HEK293 (cell line): ENCODE measurements at regions not wholly inside any gene's neighbourhood (a gene's known extent, or its start where the extent isn't known, plus 50 kb on each side); places are given as distances from the start of the nearest gene placed in this dataset.

Source experiments
- CTCF ChIP-seq: fragments of 450-650 bp; formaldehyde crosslinking; IDR thresholded peaks from 2 replicates; pipeline ENCODE4 v1.5.1; 2016; ENCODE audit warnings: missing biosample characterization, missing genetic modification characterization
- PRDM10 ChIP-seq: fragments of 450-650 bp; formaldehyde crosslinking; IDR thresholded peaks from 2 replicates; pipeline ENCODE4 v1.5.1; 2016; ENCODE audit warnings: missing biosample characterization, missing genetic modification characterization
- TRIM28 ChIP-seq: IDR thresholded peaks from 2 replicates; pipeline ENCODE4 v1.6.1; 2011; ENCODE audit warnings: low read length, control low read depth, borderline replicate concordance
- ZNF274 ChIP-seq, 2 experiments: fragments of 200-500 bp in 1 of 2; fragments of 450-650 bp in 1 of 2; sonication (Bioruptor generic) in 1 of 2; formaldehyde crosslinking in 1 of 2; IDR thresholded peaks; 2 replicates each; pipeline versions ENCODE4 v1.5.1 to v1.6.1; 2014 to 2016; ENCODE audit warnings: borderline replicate concordance in 1 of 2, inconsistent platforms in 1 of 2, low read length in 1 of 2, missing biosample characterization in 1 of 2, missing genetic modification characterization in 1 of 2
- ZNF311 ChIP-seq: fragments of 450-650 bp; formaldehyde crosslinking; IDR thresholded peaks from 2 replicates; pipeline ENCODE4 v1.5.1; 2017; ENCODE audit warnings: missing biosample characterization, missing genetic modification characterization, borderline replicate concordance
- ZNF558 ChIP-seq: fragments of 450-650 bp; formaldehyde crosslinking; IDR thresholded peaks from 2 replicates; pipeline ENCODE4 v1.5.1; 2016; ENCODE audit warnings: missing biosample characterization, missing genetic modification characterization
- ZNF830 ChIP-seq: fragments of 450-650 bp; IDR thresholded peaks from 2 replicates; pipeline ENCODE4 v1.5.0; 2018; ENCODE audit warnings: missing biosample characterization, missing genetic modification characterization, low read depth, mild to moderate bottlenecking, moderate library complexity

- TF ChIP-seq CTCF (no peak), TRIM28 (no peak), ZNF274 (IDR thresholded peaks at IDR 0.05; ENCODE audit: low read length) (no peak), ZNF274 (tag by site-specific recombination; IDR thresholded peaks at IDR 0.05; ENCODE audit: borderline replicate concordance) (no peak), ZNF558 (tag by site-specific recombination) (no peak), ZNF311 (tag by site-specific recombination) (no peak), ZNF830 (no peak), PRDM10 (tag by site-specific recombination) (no peak)
These were observed 270.6 kb upstream of the SLC7A11 start for GRCh38 chr4:138512756-138513155.
